Suppressor macrophage treated with lipopolysaccharide for 1 hour (primary cell): ENCODE measurements at regions not wholly inside any gene's neighbourhood (a gene's known extent, or its start where the extent isn't known, plus 50 kb on each side); places are given as distances from the start of the nearest gene placed in this dataset.

Experiments used
- DNase-seq, 3 donors: peaks; one replicate each; pipeline ENCODE4 v3.0.0-alpha.2; 2020 to 2022

GRCh38 chr4:117447925-117448324 is 362.5 kb upstream of the TRAM1L1 start:
- DNase-seq = peak; percentile 17 to 35 (median 32)

- DNase-seq = no peak
These were observed 369.7 kb upstream of the TRAM1L1 start for GRCh38 chr4:117455088-117455487.

GRCh38 chr4:117466388-117466787 is 381.0 kb upstream of the TRAM1L1 start:
- no peak for DNase-seq

- DNase-seq = no peak
These were observed 382.0 kb upstream of the TRAM1L1 start for GRCh38 chr4:117467404-117467803.

- DNase-seq = no peak
These were observed 389.6 kb upstream of the TRAM1L1 start for GRCh38 chr4:117474987-117475386.

GRCh38 chr4:117477925-117478324 is 392.5 kb upstream of the TRAM1L1 start:
- DNase-seq = no peak

GRCh38 chr4:117478702-117479101 is 393.3 kb upstream of the TRAM1L1 start:
- no peak for DNase-seq

GRCh38 chr4:117479673-117480072 is 394.3 kb upstream of the TRAM1L1 start:
- DNase-seq = peak; percentile 3 to 25 (median 17)

- DNase-seq = no peak
These were observed 396.4 kb upstream of the TRAM1L1 start for GRCh38 chr4:117481742-117482141.

- DNase-seq = no peak
These were observed 403.3 kb upstream of the TRAM1L1 start for GRCh38 chr4:117488692-117489091.

GRCh38 chr4:117489107-117489506 is 403.7 kb upstream of the TRAM1L1 start:
- no peak for DNase-seq

- no peak for DNase-seq
These were observed 406.1 kb upstream of the TRAM1L1 start for GRCh38 chr4:117491516-117491915.

GRCh38 chr4:117495802-117496201 is 410.4 kb upstream of the TRAM1L1 start:
- no peak for DNase-seq

- DNase-seq = no peak
These were observed 427.0 kb upstream of the TRAM1L1 start for GRCh38 chr4:117512414-117512813.

- DNase-seq = no peak
These were observed 429.2 kb upstream of the TRAM1L1 start for GRCh38 chr4:117514391-117515175.

GRCh38 chr4:117515921-117516320 is 430.5 kb upstream of the TRAM1L1 start:
- no peak for DNase-seq

GRCh38 chr4:117527601-117528000 is 442.2 kb upstream of the TRAM1L1 start:
- DNase-seq = no peak

- no peak for DNase-seq
These were observed 444.0 kb upstream of the TRAM1L1 start for GRCh38 chr4:117529401-117529800.

- DNase-seq = no peak
These were observed 448.1 kb upstream of the TRAM1L1 start for GRCh38 chr4:117533501-117533900.

GRCh38 chr4:117545039-117545438 is 459.7 kb upstream of the TRAM1L1 start:
- DNase-seq = no peak

GRCh38 chr4:117549524-117549923 is 464.1 kb upstream of the TRAM1L1 start:
- DNase-seq = no peak

- DNase-seq = no peak
These were observed 464.7 kb upstream of the TRAM1L1 start for GRCh38 chr4:117550085-117550484.

- DNase-seq = no peak
These were observed 474.0 kb upstream of the NDST3 start for GRCh38 chr4:117560329-117560728.

GRCh38 chr4:117574085-117574484 is 460.2 kb upstream of the NDST3 start:
- DNase-seq = no peak

- DNase-seq = no peak
These were observed 458.4 kb upstream of the NDST3 start for GRCh38 chr4:117575850-117576249.
